B cell (primary cell): ENCODE measurements at regions not wholly inside any gene's neighbourhood (a gene's known extent, or its start where the extent isn't known, plus 50 kb on each side); places are given as distances from the start of the nearest gene placed in this dataset.

Experiments used
- ATAC-seq: fragments of 200-7000 bp; cut with Tn5 transposase; one replicate; pipeline ENCODE4 v1.10.0; 2021; ENCODE audit warnings: low read depth, mild to moderate bottlenecking, moderate number of reproducible peaks, moderate library complexity
- CTCF ChIA-PET: fragments of 350-600 bp; sonication (Branson Sonifier 250); formaldehyde crosslinking; loops from one replicate; lab custom pipeline; 2021; ENCODE audit warnings: antibody characterized with exemption, inconsistent platforms; lab: Charles Lee
- POLR2A ChIA-PET: fragments of 350-600 bp; sonication (Branson Sonifier 250); formaldehyde crosslinking; loops from one replicate; lab custom pipeline; 2021; ENCODE audit warnings: antibody characterized with exemption; lab: Charles Lee
- DNase-seq: peaks from one replicate; pipeline ENCODE4 v3.0.0; 2013
- H2AFZ ChIP-seq: 2 replicates; pipeline ENCODE4 v1.6.1; 2012; ENCODE audit warnings: mild to moderate bottlenecking, low read depth, low read length; ENCODE audit not compliant: insufficient read depth, poor library complexity, severe bottlenecking
- H3K27ac ChIP-seq, 2 donors: 1 replicate in 1 of 2; 2 replicates in 1 of 2; pipeline ENCODE4 v1.5.1; 2012 to 2013; ENCODE audit warnings: low read length in 2 of 2, mild to moderate bottlenecking in 2 of 2, moderate library complexity in 1 of 2
- H3K27me3 ChIP-seq, 4 experiments: fragments of 200-600 bp in 1 of 4; sonication (generic) in 1 of 4; replicated peaks in 1 of 4; 1 replicate in 2 of 4; 2 replicates in 2 of 4; pipeline versions ENCODE4 v1.6.1 to v1.7.0; 2013 to 2016; ENCODE audit warnings: low read length in 3 of 4, mild to moderate bottlenecking in 2 of 4, mixed read lengths in 1 of 4, moderate library complexity in 1 of 4; ENCODE audit not compliant: insufficient read depth in 4 of 4, control insufficient read depth in 3 of 4; ENCODE audit errors: control extremely low read depth in 1 of 4
- H3K36me3 ChIP-seq, 2 experiments: replicated peaks in 1 of 2; 1 replicate in 1 of 2; 2 replicates in 1 of 2; pipeline versions ENCODE4 v1.6.1 to v1.7.1; 2013; ENCODE audit warnings: low read length in 1 of 2; ENCODE audit not compliant: insufficient read depth in 2 of 2, control insufficient read depth in 1 of 2; ENCODE audit errors: control extremely low read depth in 1 of 2, extremely low read depth in 1 of 2
- H3K4me1 ChIP-seq, 2 donors: fragments of 200-600 bp in 1 of 2; sonication (generic) in 1 of 2; 1 replicate in 1 of 2; 2 replicates in 1 of 2; pipeline versions ENCODE4 v1.5.1 to v1.6.1; 2013 to 2017; ENCODE audit warnings: low read length in 2 of 2; ENCODE audit not compliant: control insufficient read depth in 2 of 2, insufficient read depth in 2 of 2
- H3K4me2 ChIP-seq: replicated peaks from 2 replicates; pipeline ENCODE3; 2012; ENCODE audit warnings: mild to moderate bottlenecking, low read depth, low read length; ENCODE audit not compliant: poor library complexity, severe bottlenecking
- H3K4me3 ChIP-seq, 5 experiments: fragments of 200-600 bp in 1 of 5; sonication (generic) in 1 of 5; 1 replicate in 3 of 5; 2 replicates in 2 of 5; pipeline versions ENCODE4 v1.5.1 to v1.7.0; 2011 to 2016; ENCODE audit warnings: low read length in 4 of 5, mild to moderate bottlenecking in 4 of 5, low read depth in 2 of 5, control low read depth in 1 of 5, moderate library complexity in 1 of 5; ENCODE audit not compliant: insufficient read depth in 1 of 5; ENCODE audit errors: control extremely low read depth in 1 of 5, extremely low read depth in 1 of 5
- H3K79me2 ChIP-seq: fragments of 200-600 bp; sonication (generic); one replicate; pipeline ENCODE4 v1.6.0; 2016; ENCODE audit warnings: low read length; ENCODE audit not compliant: control insufficient read depth, insufficient read depth
- H3K9ac ChIP-seq: fragments of 200-600 bp; sonication (generic); 2 replicates; pipeline ENCODE4 v1.6.1; 2017; ENCODE audit warnings: mild to moderate bottlenecking, low read length, moderate library complexity
- H3K9me3 ChIP-seq, 3 donors: one replicate each; pipeline versions ENCODE4 v1.6.1 to v1.7.1; 2013; ENCODE audit warnings: low read length in 2 of 3; ENCODE audit not compliant: control insufficient read depth in 2 of 3, insufficient read depth in 1 of 3; ENCODE audit errors: control extremely low read depth in 1 of 3
- H4K20me1 ChIP-seq: 2 replicates; pipeline ENCODE4 v1.6.0; 2012; ENCODE audit warnings: mild to moderate bottlenecking, low read length; ENCODE audit not compliant: insufficient read depth, control insufficient read depth, poor library complexity, severe bottlenecking
- H3K27ac Mint-ChIP-seq: one replicate; pipeline ENCODE4 v1.8.0; 2021; ENCODE audit warnings: mixed read lengths
- H3K27me3 Mint-ChIP-seq: one replicate; pipeline ENCODE4 v1.8.0; 2021; ENCODE audit warnings: mixed read lengths
- H3K4me1 Mint-ChIP-seq: one replicate; pipeline ENCODE4 v1.8.0; 2021; ENCODE audit warnings: mixed read lengths
- H3K4me3 Mint-ChIP-seq: one replicate; pipeline ENCODE4 v1.8.0; 2021; ENCODE audit warnings: mixed read lengths
- H3K9me3 Mint-ChIP-seq: one replicate; pipeline ENCODE4 v1.8.0; 2022; ENCODE audit warnings: mixed read lengths; ENCODE audit not compliant: insufficient read depth
- EZH2 ChIP-seq: IDR thresholded peaks from 2 replicates; pipeline ENCODE4 v1.6.1; 2012; ENCODE audit warnings: borderline replicate concordance, low read depth, mild to moderate bottlenecking, moderate library complexity, low read length; ENCODE audit not compliant: insufficient read depth, poor library complexity, severe bottlenecking
- WGBS: methylation state at CpG from one replicate; pipeline ENCODE4 v1.1.5; 2013; ENCODE audit warnings: missing lambda C conversion rate; ENCODE audit not compliant: insufficient coverage; 5-methylcytosine and 5-hydroxymethylcytosine counted together
- intact Hi-C: fragments of 100-400 bp; cut with micrococcal nuclease; formaldehyde crosslinking; loops from one replicate; pipeline ENCODE4 v1.10.0; 2022
- TF ChIP-seq, protein P1 (sequence below): fragments of 200-600 bp; IDR thresholded peaks from one replicate; pipeline ENCODE4 v1.8.0; 2022; ENCODE audit warnings: antibody characterized with exemption, mild to moderate bottlenecking

DNA sequence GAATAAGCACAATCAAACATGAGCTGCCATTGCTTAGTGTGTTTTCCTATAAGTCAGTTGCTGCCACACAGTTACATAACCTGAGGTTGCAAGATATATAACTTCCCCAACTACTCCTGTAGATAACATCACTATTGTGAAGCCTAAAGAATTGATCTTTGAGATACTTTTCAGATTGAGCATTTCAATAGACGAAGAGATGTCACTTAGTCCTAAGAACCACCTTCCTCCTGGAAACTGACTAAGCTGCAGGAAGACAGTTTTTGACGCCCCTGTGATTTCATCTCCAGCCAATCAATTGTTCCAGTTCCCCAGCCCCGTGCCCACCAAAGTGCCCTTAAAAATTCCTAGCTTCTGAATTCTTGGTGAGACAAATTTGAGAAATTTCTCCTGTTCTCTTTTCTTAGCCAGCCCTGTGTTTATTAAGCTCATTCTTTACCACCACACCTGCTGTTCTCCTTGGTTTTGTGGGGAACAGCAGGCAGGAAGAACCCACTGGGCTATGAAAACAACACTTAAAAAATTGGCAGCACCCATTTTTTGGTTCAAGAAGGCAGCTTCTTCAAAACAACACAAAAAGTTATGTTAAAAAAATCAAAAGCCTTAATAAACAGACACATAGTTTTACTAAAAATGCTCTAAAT is 317.1 kb upstream of the PABPC4L start:
- no peaks in the 10 kb centered on the region for H3K4me1 Mint-ChIP-seq
- no peak overlapping the region for H3K9ac ChIP-seq
- no peaks in the 10 kb centered on the region for H3K27me3 ChIP-seq
- H3K36me3 ChIP-seq, result no peaks in the 10 kb centered on the region
- 0% methylated on average over 2 of the region's 3 CpGs for WGBS
- no peaks in the 10 kb centered on the region for H4K20me1 ChIP-seq
- no peak overlapping the region for H3K4me3 Mint-ChIP-seq
- no peak overlapping the region for H3K27ac Mint-ChIP-seq
- no peak overlapping the region for H2AFZ ChIP-seq
- ATAC-seq (no peak), DNase-seq (no peak)
- POLR2A ChIA-PET, result no interaction called here
- H3K27ac ChIP-seq, result no peak overlapping the region
- no peaks in the 10 kb centered on the region for H3K79me2 ChIP-seq
- no peak overlapping the region for H3K4me3 ChIP-seq
- no peaks in the 10 kb centered on the region for H3K9me3 ChIP-seq
- CTCF ChIA-PET, result no interaction called here
- H3K9me3 Mint-ChIP-seq, result no peaks in the 10 kb centered on the region
- H3K4me2 ChIP-seq, result no peak overlapping the region
- intact Hi-C loops, result no loop called here
- H3K4me1 ChIP-seq, result no peaks in the 10 kb centered on the region
- no peaks in the 10 kb centered on the region for H3K27me3 Mint-ChIP-seq
- no peak for TF ChIP-seq EZH2

DNA sequence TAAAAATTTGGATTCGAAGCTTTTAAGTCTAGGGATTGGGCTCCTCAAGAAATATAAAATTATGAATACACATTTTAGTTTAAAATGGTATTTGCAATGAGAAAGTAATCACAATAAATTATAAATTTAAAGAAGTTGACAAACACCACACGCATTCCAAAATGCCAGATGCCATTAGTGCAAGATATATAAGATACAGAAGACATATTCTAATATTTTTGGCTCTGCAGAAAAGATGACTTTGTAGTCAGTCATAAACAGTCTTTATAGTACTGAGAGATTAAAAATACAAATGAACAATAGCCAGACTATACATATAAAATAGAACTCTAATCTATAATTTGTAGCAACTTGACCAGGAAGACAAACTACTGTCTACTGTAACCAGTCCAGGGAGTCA is 309.0 kb upstream of the PABPC4L start:
- DNase-seq (no peak), ATAC-seq (no peak)
- Histone ChIP-seq H3K9ac (no peak overlapping the region), H3K4me1 (no peaks in the 10 kb centered on the region), H3K9me3 (no peaks in the 10 kb centered on the region), H4K20me1 (no peaks in the 10 kb centered on the region), H3K36me3 (no peaks in the 10 kb centered on the region), H3K27me3 (no peaks in the 10 kb centered on the region), H3K4me3 (no peak overlapping the region), H3K79me2 (no peaks in the 10 kb centered on the region), H2AFZ (no peak overlapping the region), H3K27ac (no peak overlapping the region), H3K4me2 (no peak overlapping the region)
- ChIA-PET CTCF (no interaction called here), POLR2A (no interaction called here)
- peaks cover 2% of the 10 kb centered on the region for H3K9me3 Mint-ChIP-seq
- no peak overlapping the region for H3K4me3 Mint-ChIP-seq
- intact Hi-C loops, result no loop called here
- H3K27ac Mint-ChIP-seq, result no peak overlapping the region
- no CpG with 5 or more reads among the region's 2 CpGs for WGBS
- no peak for TF ChIP-seq EZH2
- TF ChIP-seq, protein P1, sequence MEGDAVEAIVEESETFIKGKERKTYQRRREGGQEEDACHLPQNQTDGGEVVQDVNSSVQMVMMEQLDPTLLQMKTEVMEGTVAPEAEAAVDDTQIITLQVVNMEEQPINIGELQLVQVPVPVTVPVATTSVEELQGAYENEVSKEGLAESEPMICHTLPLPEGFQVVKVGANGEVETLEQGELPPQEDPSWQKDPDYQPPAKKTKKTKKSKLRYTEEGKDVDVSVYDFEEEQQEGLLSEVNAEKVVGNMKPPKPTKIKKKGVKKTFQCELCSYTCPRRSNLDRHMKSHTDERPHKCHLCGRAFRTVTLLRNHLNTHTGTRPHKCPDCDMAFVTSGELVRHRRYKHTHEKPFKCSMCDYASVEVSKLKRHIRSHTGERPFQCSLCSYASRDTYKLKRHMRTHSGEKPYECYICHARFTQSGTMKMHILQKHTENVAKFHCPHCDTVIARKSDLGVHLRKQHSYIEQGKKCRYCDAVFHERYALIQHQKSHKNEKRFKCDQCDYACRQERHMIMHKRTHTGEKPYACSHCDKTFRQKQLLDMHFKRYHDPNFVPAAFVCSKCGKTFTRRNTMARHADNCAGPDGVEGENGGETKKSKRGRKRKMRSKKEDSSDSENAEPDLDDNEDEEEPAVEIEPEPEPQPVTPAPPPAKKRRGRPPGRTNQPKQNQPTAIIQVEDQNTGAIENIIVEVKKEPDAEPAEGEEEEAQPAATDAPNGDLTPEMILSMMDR, result no peak
- no peaks in the 10 kb centered on the region for H3K4me1 Mint-ChIP-seq
- no peaks in the 10 kb centered on the region for H3K27me3 Mint-ChIP-seq
